H9 (cell line): ENCODE measurements at regions not wholly inside any gene's neighbourhood (a gene's known extent, or its start where the extent isn't known, plus 50 kb on each side); places are given as distances from the start of the nearest gene placed in this dataset.

Experiments used
- DNase-seq: peaks from one replicate; pipeline ENCODE4 v3.0.0-alpha.2; 2017
- H2AFZ ChIP-seq: one replicate; pipeline ENCODE4 v1.6.1; 2013; ENCODE audit warnings: mild to moderate bottlenecking, low read length, control low read depth, moderate library complexity
- H2AK5ac ChIP-seq: 2 replicates; pipeline ENCODE4 v1.6.1; 2013; ENCODE audit warnings: low read length, control low read depth, mixed read lengths; ENCODE audit not compliant: insufficient read length
- H2BK120ac ChIP-seq: one replicate; pipeline ENCODE4 v1.6.1; 2013; ENCODE audit warnings: low read depth, mild to moderate bottlenecking, low read length, control low read depth, inconsistent platforms; ENCODE audit not compliant: poor library complexity, severe bottlenecking
- H2BK12ac ChIP-seq: 2 replicates; pipeline ENCODE4 v1.6.1; 2013; ENCODE audit warnings: low read length, control low read depth, mixed read lengths, low read depth; ENCODE audit not compliant: insufficient read length
- H2BK15ac ChIP-seq: 2 replicates; pipeline ENCODE4 v1.6.1; 2013; ENCODE audit warnings: low read depth, low read length, control low read depth
- H2BK20ac ChIP-seq: one replicate; pipeline ENCODE4 v1.6.1; 2013; ENCODE audit warnings: low read depth, mild to moderate bottlenecking, low read length, control low read depth, inconsistent platforms; ENCODE audit not compliant: poor library complexity, severe bottlenecking
- H2BK5ac ChIP-seq: 2 replicates; pipeline ENCODE4 v1.6.1; 2013; ENCODE audit warnings: low read length, control low read depth, mixed read lengths; ENCODE audit not compliant: insufficient read length
- H3K14ac ChIP-seq: 2 replicates; pipeline ENCODE4 v1.6.1; 2013; ENCODE audit warnings: low read length, control low read depth; ENCODE audit not compliant: insufficient read depth
- H3K18ac ChIP-seq: 2 replicates; pipeline ENCODE4 v1.6.1; 2013; ENCODE audit warnings: low read depth, mild to moderate bottlenecking, mixed read lengths, low read length, control low read depth; ENCODE audit not compliant: insufficient read length
- H3K23ac ChIP-seq: 2 replicates; pipeline ENCODE4 v1.6.1; 2013; ENCODE audit warnings: low read length, control low read depth, mixed read lengths, low read depth; ENCODE audit not compliant: insufficient read length
- H3K23me2 ChIP-seq: 2 replicates; pipeline ENCODE4 v1.6.1; 2013; ENCODE audit warnings: low read depth, mild to moderate bottlenecking, mixed read lengths, low read length, control low read depth; ENCODE audit not compliant: insufficient read length, poor library complexity, severe bottlenecking
- H3K27ac ChIP-seq: 2 replicates; pipeline ENCODE4 v1.5.1; 2013; ENCODE audit warnings: low read length, control low read depth, mixed read lengths, low read depth; ENCODE audit not compliant: insufficient read length
- H3K27me3 ChIP-seq: 2 replicates; pipeline ENCODE4 v1.6.1; 2013; ENCODE audit warnings: low read length, control low read depth, inconsistent platforms; ENCODE audit not compliant: insufficient read depth
- H3K4ac ChIP-seq: 2 replicates; pipeline ENCODE4 v1.6.1; 2013; ENCODE audit warnings: low read depth, mild to moderate bottlenecking, control low read depth, inconsistent platforms, low read length, moderate library complexity
- H3K4me1 ChIP-seq: 2 replicates; pipeline ENCODE4 v1.6.1; 2013; ENCODE audit warnings: low read length, control low read depth, inconsistent platforms; ENCODE audit not compliant: insufficient read depth
- H3K4me2 ChIP-seq: 2 replicates; pipeline ENCODE4 v1.6.1; 2013; ENCODE audit warnings: low read length, control low read depth, mixed read lengths; ENCODE audit not compliant: insufficient read length, insufficient read depth
- H3K56ac ChIP-seq: 2 replicates; pipeline ENCODE4 v1.6.1; 2013; ENCODE audit warnings: low read depth, mild to moderate bottlenecking, mixed read lengths, low read length, control low read depth; ENCODE audit not compliant: insufficient read length
- H3K79me1 ChIP-seq: 2 replicates; pipeline ENCODE4 v1.6.1; 2013; ENCODE audit warnings: low read depth, mild to moderate bottlenecking, moderate library complexity, low read length, control low read depth, inconsistent platforms; ENCODE audit not compliant: insufficient read depth, poor library complexity, severe bottlenecking
- H3K79me2 ChIP-seq: 2 replicates; pipeline ENCODE4 v1.6.1; 2013; ENCODE audit warnings: low read length, control low read depth, inconsistent platforms; ENCODE audit not compliant: insufficient read depth
- H3K9ac ChIP-seq: 2 replicates; pipeline ENCODE4 v1.6.1; 2013; ENCODE audit warnings: low read length, control low read depth, mixed read lengths; ENCODE audit not compliant: insufficient read length; ENCODE audit errors: extremely low read depth
- H3K9me3 ChIP-seq: one replicate; pipeline ENCODE4 v1.6.1; 2013; ENCODE audit warnings: low read depth, low read length, inconsistent platforms; ENCODE audit not compliant: control insufficient read depth
- H3T11ph ChIP-seq: one replicate; pipeline ENCODE4 v1.6.1; 2013; ENCODE audit warnings: mild to moderate bottlenecking, low read length, control low read depth, inconsistent platforms
- H4K20me1 ChIP-seq: one replicate; pipeline ENCODE4 v1.6.1; 2013; ENCODE audit not compliant: control insufficient read depth, insufficient read length, insufficient read depth
- H4K5ac ChIP-seq: 2 replicates; pipeline ENCODE4 v1.6.1; 2013; ENCODE audit warnings: low read depth, mild to moderate bottlenecking, mixed read lengths, low read length, control low read depth; ENCODE audit not compliant: insufficient read length
- H4K8ac ChIP-seq: replicated peaks from 2 replicates; pipeline ENCODE4 v1.6.1; 2013; ENCODE audit warnings: low read length, control low read depth, mixed read lengths, low read depth; ENCODE audit not compliant: insufficient read length
- H4K91ac ChIP-seq: 2 replicates; pipeline ENCODE4 v1.6.1; 2013; ENCODE audit warnings: low read depth, mild to moderate bottlenecking, moderate library complexity, mixed read lengths, low read length, control low read depth; ENCODE audit not compliant: insufficient read length
- H3K27ac Mint-ChIP-seq, 3 experiments: 2 replicates in 2 of 3; 3 replicates in 1 of 3; pipeline ENCODE4 v1.8.0; 2020 to 2021; ENCODE audit warnings: mixed read lengths in 3 of 3, mild to moderate bottlenecking in 1 of 3, moderate library complexity in 1 of 3
- H3K27me3 Mint-ChIP-seq: 2 replicates; pipeline ENCODE4 v1.8.0; 2021; ENCODE audit warnings: low read depth, mild to moderate bottlenecking, moderate library complexity, mixed read lengths
- H3K36me3 Mint-ChIP-seq, 3 experiments: 2 replicates in 2 of 3; 3 replicates in 1 of 3; pipeline ENCODE4 v1.8.0; 2020 to 2021; ENCODE audit warnings: low read depth in 3 of 3, mixed read lengths in 3 of 3; ENCODE audit not compliant: insufficient read depth in 1 of 3
- H3K4me1 Mint-ChIP-seq, 2 experiments: 2 replicates each; pipeline ENCODE4 v1.8.0; 2020; ENCODE audit warnings: mixed read lengths in 2 of 2
- H3K4me3 Mint-ChIP-seq, 2 experiments: 2 replicates in 1 of 2; 3 replicates in 1 of 2; pipeline ENCODE4 v1.8.0; 2020 to 2021; ENCODE audit warnings: mild to moderate bottlenecking in 2 of 2, mixed read lengths in 2 of 2, moderate library complexity in 1 of 2
- H3K9me3 Mint-ChIP-seq, 2 experiments: 2 replicates in 1 of 2; 3 replicates in 1 of 2; pipeline ENCODE4 v1.8.0; 2020; ENCODE audit warnings: mild to moderate bottlenecking in 2 of 2, mixed read lengths in 2 of 2, moderate library complexity in 1 of 2
- CTCF ChIP-seq: fragments of 200-600 bp; sonication (generic); conservative IDR thresholded peaks from 3 replicates; pipeline ENCODE4 v1.8.0; 2021; ENCODE audit warnings: antibody characterized with exemption, mild to moderate bottlenecking
- WGBS: extraction: QIAGEN DNeasy Blood & Tissue Kit; methylation state at CpG from one replicate; pipeline ENCODE4 v1.1.7; 2013; ENCODE audit warnings: missing lambda C conversion rate, low lambda C conversion rate, mixed read lengths; ENCODE audit not compliant: insufficient read length; ENCODE audit errors: extremely low coverage; 5-methylcytosine and 5-hydroxymethylcytosine counted together

DNA sequence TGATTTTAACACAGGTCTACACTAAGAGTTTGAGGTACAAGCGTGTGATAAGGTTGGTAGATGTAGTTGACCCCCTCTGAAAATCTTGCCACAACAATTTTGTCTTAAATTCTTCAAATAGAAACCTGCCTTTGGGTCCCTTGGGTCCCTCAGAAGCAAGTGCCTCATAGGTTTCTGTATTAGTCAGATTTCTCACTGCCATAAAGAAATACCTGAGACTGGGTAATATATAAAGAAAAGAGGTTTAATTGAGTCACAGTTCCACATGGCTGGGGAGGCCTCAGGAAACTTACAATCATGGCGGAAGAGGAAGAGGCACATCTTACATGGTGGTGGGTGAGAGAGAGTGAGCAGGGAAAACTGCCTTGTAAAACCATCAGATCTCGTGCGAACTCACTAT, 301.2 kb downstream of the MAP2K6 start:
- TF ChIP-seq CTCF = no peak
- Histone ChIP-seq H3K14ac (no peak overlapping the region), H3K4ac (no peak overlapping the region), H2BK120ac (no peak overlapping the region), H3T11ph (no peak overlapping the region), H3K9ac (no peak overlapping the region), H3K79me1 (no peaks in the 10 kb centered on the region), H3K23me2 (no peaks in the 10 kb centered on the region), H2AFZ (no peak overlapping the region), H4K20me1 (no peaks in the 10 kb centered on the region), H2BK5ac (no peak overlapping the region), H3K23ac (no peak overlapping the region), H3K4me1 (no peaks in the 10 kb centered on the region), H3K27me3 (no peaks in the 10 kb centered on the region), H2BK15ac (no peak overlapping the region), H2BK12ac (no peak overlapping the region), H4K91ac (no peak overlapping the region), H2AK5ac (no peak overlapping the region), H3K56ac (no peak overlapping the region), H4K8ac (no peak overlapping the region), H4K5ac (no peak overlapping the region), H3K4me2 (no peak overlapping the region), H3K9me3 (no peaks in the 10 kb centered on the region), H3K18ac (no peak overlapping the region), H3K79me2 (no peaks in the 10 kb centered on the region), H2BK20ac (no peak overlapping the region), H3K27ac (no peak overlapping the region)
- Mint-ChIP-seq H3K4me1 (no peaks in the 10 kb centered on the region), H3K9me3 (no peaks in the 10 kb centered on the region), H3K36me3 (no peaks in the 10 kb centered on the region; a peak in 1 of 7 replicates), H3K27ac (no peak overlapping the region), H3K27me3 (peaks cover 1% of the 10 kb centered on the region; the same call in 1 of the 2 replicates), H3K4me3 (no peak overlapping the region)
- WGBS = no CpG with 5 or more reads among the region's 4 CpGs
- no peak for DNase-seq
